ENCODE measurements at regions not wholly inside any gene's neighbourhood (a gene's known extent, or its start where the extent isn't known, plus 50 kb on each side); places are given as distances from the start of the nearest gene placed in this dataset.

GRCh38 chr6:80976336-80976735, 776.1 kb downstream of the TENT5A start:
- DNase-seq (ENCODE audit: low read depth): no peak
- TF ChIP-seq CTCF (conservative IDR thresholded peaks at IDR 0.05; ENCODE audit: control insufficient read depth, insufficient read depth, low read depth, low read length): no peak
- H3K4me3 ChIP-seq (ENCODE audit: control insufficient read depth, low read depth, low read length): no peak overlapping the region

GRCh38 chr6:80974579-80974978, 777.9 kb downstream of the TENT5A start:
- H3K4me3 ChIP-seq (ENCODE audit: control insufficient read depth, low read depth, low read length): no peak overlapping the region
- DNase-seq (ENCODE audit: low read depth): no peak
- no peak for TF ChIP-seq CTCF (conservative IDR thresholded peaks at IDR 0.05; ENCODE audit: control insufficient read depth, insufficient read depth, low read depth, low read length)

GRCh38 chr6:80969439-80969838, 783.0 kb downstream of the TENT5A start:
- DNase-seq (ENCODE audit: low read depth): peak; percentile 18
- no peak for TF ChIP-seq CTCF (conservative IDR thresholded peaks at IDR 0.05; ENCODE audit: control insufficient read depth, insufficient read depth, low read depth, low read length)

GRCh38 chr6:80967609-80968008, 784.9 kb downstream of the TENT5A start:
- TF ChIP-seq CTCF (conservative IDR thresholded peaks at IDR 0.05; ENCODE audit: control insufficient read depth, insufficient read depth, low read depth, low read length): no peak
- no peak for DNase-seq (ENCODE audit: low read depth)
- no peak overlapping the region for H3K4me3 ChIP-seq (ENCODE audit: control insufficient read depth, low read depth, low read length)

More at GRCh38 chr6:80969439-80969838, 783.0 kb downstream of the TENT5A start:
- no peak overlapping the region for H3K4me3 ChIP-seq (ENCODE audit: control insufficient read depth, low read depth, low read length)

- TF ChIP-seq CTCF (conservative IDR thresholded peaks at IDR 0.05; ENCODE audit: control insufficient read depth, insufficient read depth, low read depth, low read length): no peak
- no peak overlapping the region for H3K4me3 ChIP-seq (ENCODE audit: control insufficient read depth, low read depth, low read length)
- no peak for DNase-seq (ENCODE audit: low read depth)
Measured at GRCh38 chr6:80962382-80962781, 790.1 kb downstream of the TENT5A start.

- TF ChIP-seq CTCF (conservative IDR thresholded peaks at IDR 0.05; ENCODE audit: control insufficient read depth, insufficient read depth, low read depth, low read length): no peak
- no peak for DNase-seq (ENCODE audit: low read depth)
- H3K4me3 ChIP-seq (ENCODE audit: control insufficient read depth, low read depth, low read length): no peak overlapping the region
Measured at GRCh38 chr6:80961166-80961565, 791.3 kb downstream of the TENT5A start.

- DNase-seq (ENCODE audit: low read depth): peak; percentile 2
- H3K4me3 ChIP-seq (ENCODE audit: control insufficient read depth, low read depth, low read length): no peak overlapping the region
- TF ChIP-seq CTCF (conservative IDR thresholded peaks at IDR 0.05; ENCODE audit: control insufficient read depth, insufficient read depth, low read depth, low read length): no peak
Measured at GRCh38 chr6:80959034-80959433, 793.4 kb downstream of the TENT5A start.
